HG02852 (cell line): ENCODE measurements at regions not wholly inside any gene's neighbourhood (a gene's known extent, or its start where the extent isn't known, plus 50 kb on each side); places are given as distances from the start of the nearest gene placed in this dataset.
A peak's percentile ranks its signal among the peaks of the same experiment; 100 is the strongest.

Source experiments
- ATAC-seq: cut with Tn5 transposase; IDR thresholded peaks from one replicate; pipeline ENCODE4 v1.9.1; 2021; ENCODE audit warnings: mild to moderate bottlenecking, moderate library complexity; ENCODE audit not compliant: unreplicated experiment

DNA sequence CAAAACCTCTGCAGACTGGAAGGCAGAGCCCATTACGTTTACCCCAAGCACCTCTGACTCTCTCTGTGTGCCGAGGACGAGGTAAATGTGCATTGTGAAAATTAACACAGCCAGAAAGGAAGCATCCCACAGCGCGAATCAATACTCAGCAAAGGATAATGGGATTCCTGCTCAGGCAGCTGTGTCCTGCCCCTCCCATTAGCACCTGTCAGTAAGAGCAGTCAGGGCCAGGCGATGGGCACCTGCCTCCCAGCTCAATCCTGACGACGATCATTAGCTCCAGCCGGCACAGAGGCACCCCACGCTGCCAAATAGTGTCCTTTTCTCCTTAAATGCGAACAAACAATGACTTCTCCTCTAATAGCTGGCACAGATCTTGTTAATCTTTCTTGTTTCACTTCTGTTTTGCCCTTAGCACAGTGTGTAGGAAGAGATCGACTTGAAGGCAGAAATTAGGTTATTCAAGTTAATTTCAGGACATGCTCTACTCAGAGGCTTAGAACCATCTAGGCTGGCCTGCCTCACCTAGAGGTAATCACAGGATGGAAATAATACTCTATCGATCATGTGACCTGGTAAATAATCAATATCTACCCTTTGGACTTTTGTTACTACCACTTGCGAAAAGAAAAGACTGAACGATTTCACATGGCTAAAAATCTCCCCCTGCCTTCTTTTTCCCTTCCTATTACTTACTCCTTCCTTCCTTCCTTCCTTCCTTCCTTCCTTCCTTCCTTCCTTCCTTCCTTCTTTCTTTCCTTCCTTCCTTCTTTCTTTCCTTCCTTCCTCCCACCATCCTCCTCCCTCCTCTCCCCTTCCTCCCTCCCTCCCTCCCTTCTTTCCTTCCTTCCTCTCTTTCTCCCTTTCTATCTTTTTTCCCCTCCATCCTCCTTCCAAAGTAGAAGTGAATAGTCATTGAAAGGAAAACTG is 487.9 kb upstream of the ID2 start:
- no peak for ATAC-seq

DNA sequence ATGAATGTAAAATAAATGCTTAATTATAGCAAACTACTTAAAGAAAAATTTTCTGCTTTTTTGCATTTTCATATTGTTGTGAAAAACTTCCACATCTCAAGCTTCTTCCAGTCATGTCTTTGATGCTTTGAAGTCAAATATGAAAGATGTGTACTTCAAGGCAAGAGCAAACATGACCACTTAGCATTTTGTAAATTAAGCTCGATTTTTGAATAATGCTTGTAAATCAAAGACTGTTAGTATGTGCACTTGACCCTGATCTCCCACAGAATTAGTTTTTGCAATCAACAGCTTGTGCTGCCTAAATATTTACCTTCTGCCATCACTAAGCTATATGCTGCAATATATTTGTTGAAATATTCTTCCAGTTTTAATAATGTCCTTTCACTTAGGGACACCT is 486.1 kb upstream of the ID2 start:
- ATAC-seq, result no peak

DNA sequence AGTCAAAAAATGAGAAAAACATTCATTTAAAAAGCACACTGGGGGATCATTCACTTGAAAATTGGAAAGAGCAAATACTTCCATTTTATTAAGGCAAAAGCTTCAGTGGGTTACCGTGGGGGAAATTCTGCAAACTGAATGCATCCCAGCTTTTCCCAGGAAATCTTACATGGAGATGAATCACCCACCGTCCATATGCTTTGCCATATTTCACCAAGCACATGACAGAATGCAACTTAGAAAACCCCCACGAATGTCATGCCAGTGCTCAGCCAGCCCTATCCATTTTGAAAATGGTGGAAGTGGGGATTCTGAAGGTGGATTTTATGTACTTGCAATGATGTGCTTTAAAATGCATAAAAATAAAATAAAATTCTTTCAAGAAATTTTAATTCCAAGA is 485.5 kb upstream of the ID2 start:
- ATAC-seq, result no peak

GRCh38 chr2:8197101-8197500 is 484.8 kb upstream of the ID2 start:
- ATAC-seq, result no peak

GRCh38 chr2:8197825-8198224 is 484.0 kb upstream of the ID2 start:
- no peak for ATAC-seq

- ATAC-seq, result no peak
Observed at GRCh38 chr2:8198766-8199382, 483.0 kb upstream of the ID2 start.

DNA sequence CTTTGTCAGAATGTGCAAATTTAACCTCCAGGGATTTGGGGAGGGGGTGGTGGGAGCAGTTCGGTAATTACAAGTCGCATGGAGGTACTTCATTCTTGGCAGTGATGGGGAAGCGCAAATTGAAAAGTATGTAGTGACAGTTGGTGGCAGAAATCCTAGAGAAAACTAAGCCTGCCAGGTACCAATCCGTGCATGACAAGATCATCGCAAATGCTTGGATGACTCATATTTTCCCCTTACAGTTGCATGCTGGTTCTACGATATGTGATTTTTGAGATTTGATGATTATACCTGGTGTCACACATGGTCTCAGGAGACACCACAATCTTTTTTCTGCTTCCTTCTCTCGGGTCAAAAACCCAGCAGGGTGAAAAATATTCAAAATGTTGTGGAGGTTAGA is 479.7 kb upstream of the ID2 start:
- ATAC-seq, result peak; percentile 94

- no peak for ATAC-seq
Observed at GRCh38 chr2:8203364-8203763, 478.5 kb upstream of the ID2 start.

- no peak for ATAC-seq
Observed at GRCh38 chr2:8204711-8205110, 477.1 kb upstream of the ID2 start.

DNA sequence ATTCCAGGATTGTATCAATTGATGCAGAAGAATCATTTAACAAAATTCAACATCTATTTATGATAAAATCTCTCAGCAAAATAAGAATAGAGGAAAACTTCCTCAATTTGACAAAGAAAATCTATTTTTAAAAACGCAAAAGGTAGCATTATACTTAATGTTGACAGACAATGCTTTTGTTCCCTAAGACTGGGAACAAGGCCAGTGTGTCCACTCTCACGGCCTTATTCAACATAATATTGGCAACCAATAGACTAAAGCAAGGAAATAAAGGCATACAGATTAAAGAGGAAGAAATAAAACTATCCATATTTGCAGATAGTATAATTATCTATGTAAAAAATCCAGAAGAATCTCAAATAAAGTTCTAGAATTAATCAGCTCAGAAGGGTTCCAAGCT is 472.4 kb upstream of the ID2 start:
- no peak for ATAC-seq

DNA sequence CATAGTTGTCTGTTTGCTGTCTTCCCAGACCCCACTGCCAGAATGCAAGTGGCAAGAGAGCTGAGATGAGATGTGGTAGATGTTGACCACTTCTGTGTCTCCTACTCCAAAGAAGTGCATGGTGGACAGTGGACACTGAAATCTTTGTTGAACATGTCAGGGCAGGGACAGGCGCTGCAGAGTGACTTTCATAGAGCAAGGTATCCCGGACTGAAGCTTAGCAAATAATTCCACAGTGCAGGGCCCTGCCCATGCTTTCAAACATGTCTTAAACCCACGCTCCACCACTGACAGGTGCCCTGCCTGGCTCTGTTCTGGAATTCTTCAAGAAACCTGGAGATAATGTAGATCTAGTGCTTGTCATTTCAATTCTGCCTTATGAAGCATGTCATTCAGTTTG is 470.5 kb upstream of the ID2 start:
- no peak for ATAC-seq

GRCh38 chr2:8212239-8212638 is 469.6 kb upstream of the ID2 start:
- ATAC-seq, result no peak

- ATAC-seq, result no peak
Observed at GRCh38 chr2:8214036-8214615, 467.7 kb upstream of the ID2 start.

- no peak for ATAC-seq
Observed at GRCh38 chr2:8215159-8215863, 466.5 kb upstream of the ID2 start.

DNA sequence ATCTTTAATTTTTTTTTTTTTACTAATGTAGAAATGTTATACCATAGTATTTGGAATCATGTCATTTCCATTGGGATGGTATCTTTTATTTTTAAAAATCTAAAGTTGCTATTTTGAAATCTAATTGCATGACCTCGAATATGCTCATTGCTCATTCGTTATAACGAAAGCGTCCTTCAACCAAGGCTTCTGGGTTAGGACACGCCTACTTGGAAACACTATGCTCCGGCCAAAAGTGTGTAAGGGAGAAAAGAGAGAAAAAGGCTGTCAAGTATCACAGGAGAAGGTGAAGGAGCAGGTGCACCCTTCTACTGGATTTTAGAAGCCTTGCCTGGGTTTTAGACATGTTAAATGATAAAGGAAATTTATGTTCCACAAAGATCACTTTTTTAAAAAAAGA is 465.9 kb upstream of the ID2 start:
- no peak for ATAC-seq

DNA sequence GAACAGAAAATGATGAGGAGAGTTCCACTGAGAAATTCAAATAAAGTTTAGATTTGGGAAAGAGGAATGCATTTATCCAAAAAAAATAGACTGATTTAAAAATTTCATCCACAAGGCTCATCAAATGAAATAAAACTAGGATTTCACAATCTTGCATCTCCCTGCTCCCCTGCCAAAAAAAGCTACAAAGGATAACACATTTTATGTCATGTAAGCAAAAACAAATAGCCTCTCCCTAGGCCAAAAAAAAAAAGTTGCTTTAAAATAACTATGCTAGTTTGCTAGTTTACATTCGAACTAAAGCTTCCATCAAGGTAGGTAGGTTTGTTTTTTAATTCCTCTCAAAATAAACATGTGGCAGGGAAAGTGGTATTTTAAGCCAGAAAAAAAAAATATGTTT is 465.5 kb upstream of the ID2 start:
- ATAC-seq, result no peak

GRCh38 chr2:8217468-8218030 is 464.3 kb upstream of the ID2 start:
- no peak for ATAC-seq

DNA sequence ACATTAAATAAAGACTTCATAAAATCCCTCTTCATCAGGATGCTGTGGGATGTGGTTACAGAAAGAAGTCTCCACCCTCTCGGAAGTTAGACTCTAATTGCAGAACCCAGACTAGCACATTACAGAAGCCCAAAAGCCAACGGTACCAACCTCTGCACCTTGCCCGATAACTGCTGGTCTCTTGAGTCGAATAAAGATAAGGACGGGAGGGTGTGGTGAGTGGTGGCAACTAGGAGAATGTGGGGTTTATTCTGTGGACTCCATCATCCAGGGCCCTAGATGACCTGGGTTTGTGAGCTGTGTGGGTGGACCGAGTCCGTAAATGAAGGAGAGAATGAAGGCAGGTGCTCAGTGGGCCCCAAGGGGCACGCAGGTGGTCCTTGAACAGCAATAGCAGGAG is 462.8 kb upstream of the ID2 start:
- no peak for ATAC-seq

DNA sequence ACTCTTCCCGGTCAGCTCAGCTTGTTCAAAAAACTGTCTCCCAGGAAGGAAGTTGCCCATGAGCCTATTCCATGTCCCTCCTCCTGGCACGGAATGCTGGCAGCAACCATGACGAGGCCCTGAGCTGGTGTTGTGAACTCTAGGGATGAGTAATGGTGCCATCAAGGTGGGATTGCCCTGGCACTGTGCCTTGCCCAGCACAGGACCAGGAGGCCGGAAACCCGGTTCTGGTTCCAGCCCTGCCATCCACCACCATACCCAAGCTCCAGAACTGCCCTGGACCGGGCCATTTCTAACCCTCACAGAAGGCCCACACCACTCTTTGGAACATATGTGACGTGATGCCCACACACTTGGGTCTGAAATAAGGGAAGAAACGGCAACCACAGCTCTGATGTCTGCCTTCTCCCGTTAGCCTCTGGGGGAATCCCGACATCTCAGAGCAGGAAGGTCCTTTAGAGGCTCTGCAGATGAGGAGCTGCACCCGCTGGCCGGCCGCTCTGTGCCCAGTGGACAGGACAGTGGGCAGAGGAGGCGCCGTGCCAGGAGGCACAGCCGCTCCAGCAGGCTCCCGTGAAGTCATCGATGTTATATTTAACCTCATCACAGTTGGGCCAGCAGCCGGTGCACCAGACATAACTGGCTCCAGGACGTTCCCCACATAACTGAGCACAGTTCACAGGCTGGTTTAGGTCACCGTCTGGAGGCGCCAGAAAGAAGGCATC is 462.1 kb upstream of the ID2 start:
- no peak for ATAC-seq

- no peak for ATAC-seq
Observed at GRCh38 chr2:8222979-8223694, 458.7 kb upstream of the ID2 start.
